H1 (cell line): ENCODE measurements at regions not wholly inside any gene's neighbourhood (a gene's known extent, or its start where the extent isn't known, plus 50 kb on each side); places are given as distances from the start of the nearest gene placed in this dataset.

Experiments
- CTCF ChIA-PET: fragments of 300-600 bp; sonication (Branson Sonifier 250); formaldehyde crosslinking; loops from one replicate; lab custom pipeline; 2021; ENCODE audit not compliant: partially characterized antibody; lab: Charles Lee
- POLR2A ChIA-PET: fragments of 300-600 bp; sonication (Branson Sonifier 250); formaldehyde crosslinking; loops from one replicate; lab custom pipeline; 2021; ENCODE audit warnings: inconsistent platforms; ENCODE audit not compliant: partially characterized antibody; lab: Charles Lee
- DNase-seq, 2 experiments: peaks; one replicate each; pipeline versions ENCODE4 v3.0.0 to v3.0.0-alpha.2; 2010 to 2022; ENCODE audit warnings: low spot score in 2 of 2, low read depth in 1 of 2, mixed read lengths in 1 of 2
- FAIRE-seq: peaks from 2 replicates; lab custom pipeline; 2011; peaks lifted over from hg19 to GRCh38; lab: Jason Lieb, UNC
- H2AFZ ChIP-seq: 2 replicates; pipeline ENCODE4 v1.8.1; 2012; ENCODE audit warnings: low read length, inconsistent platforms
- H2AK5ac ChIP-seq: 2 replicates; pipeline ENCODE4 v1.6.1; 2013; ENCODE audit warnings: low read depth, low read length
- H2BK120ac ChIP-seq: replicated peaks from 2 replicates; pipeline ENCODE3; 2013; ENCODE audit warnings: low read depth, low read length, inconsistent platforms
- H2BK12ac ChIP-seq: 2 replicates; pipeline ENCODE4 v1.6.1; 2013; ENCODE audit warnings: low read depth, low read length
- H2BK15ac ChIP-seq: 2 replicates; pipeline ENCODE4 v1.6.1; 2013; ENCODE audit warnings: low read length
- H2BK20ac ChIP-seq: 2 replicates; pipeline ENCODE4 v1.6.1; 2013; ENCODE audit warnings: low read length
- H2BK5ac ChIP-seq: 2 replicates; pipeline ENCODE4 v1.6.1; 2013; ENCODE audit warnings: low read depth, low read length
- H3K14ac ChIP-seq: 2 replicates; pipeline ENCODE4 v1.6.1; 2013; ENCODE audit warnings: inconsistent platforms; ENCODE audit not compliant: insufficient read length
- H3K18ac ChIP-seq: 2 replicates; pipeline ENCODE4 v1.6.1; 2013; ENCODE audit warnings: low read length; ENCODE audit errors: extremely low read depth
- H3K23ac ChIP-seq: 2 replicates; pipeline ENCODE4 v1.6.1; 2013; ENCODE audit warnings: inconsistent platforms; ENCODE audit not compliant: insufficient read length
- H3K23me2 ChIP-seq: 2 replicates; pipeline ENCODE4 v1.6.1; 2013; ENCODE audit warnings: low read depth, low read length
- H3K27ac ChIP-seq: 2 replicates; pipeline ENCODE4 v1.6.1; 2011; ENCODE audit warnings: low read depth, low read length, inconsistent platforms
- H3K27me3 ChIP-seq, 4 experiments: replicated peaks in 1 of 4; 1 replicate in 1 of 4; 2 replicates in 3 of 4; pipeline versions ENCODE4 v1.6.1 to v1.8.1; 2011 to 2013; ENCODE audit warnings: low read length in 3 of 4, mild to moderate bottlenecking in 3 of 4, inconsistent platforms in 2 of 4, mixed read lengths in 2 of 4, moderate library complexity in 1 of 4; ENCODE audit not compliant: control insufficient read depth in 3 of 4, insufficient read depth in 3 of 4; ENCODE audit errors: extremely low read depth in 1 of 4
- H3K36me3 ChIP-seq, 4 experiments: 2 replicates each; pipeline versions ENCODE4 v1.6.1 to v1.8.1; 2011 to 2013; ENCODE audit warnings: mild to moderate bottlenecking in 4 of 4, low read length in 3 of 4, moderate library complexity in 2 of 4, control low read depth in 1 of 4, inconsistent platforms in 1 of 4; ENCODE audit not compliant: insufficient read depth in 4 of 4, control insufficient read depth in 2 of 4
- H3K4ac ChIP-seq: replicated peaks from 2 replicates; pipeline ENCODE3; 2013; ENCODE audit warnings: low read length, low read depth, mixed read lengths, inconsistent platforms; ENCODE audit not compliant: insufficient read length
- H3K4me1 ChIP-seq, 4 experiments: replicated peaks in 1 of 4; 1 replicate in 1 of 4; 2 replicates in 3 of 4; pipeline versions ENCODE4 v1.6.1 to v1.8.1; 2011 to 2013; ENCODE audit warnings: low read length in 3 of 4, inconsistent platforms in 2 of 4, mixed read lengths in 1 of 4; ENCODE audit not compliant: insufficient read depth in 4 of 4, control insufficient read depth in 3 of 4
- H3K4me2 ChIP-seq, 2 experiments: 2 replicates each; pipeline versions ENCODE4 v1.6.1 to v1.8.1; 2011 to 2013; ENCODE audit warnings: low read depth in 2 of 2, low read length in 2 of 2, control low read depth in 1 of 2, inconsistent platforms in 1 of 2, mild to moderate bottlenecking in 1 of 2; ENCODE audit not compliant: insufficient read depth in 1 of 2
- H3K4me3 ChIP-seq, 4 experiments: fragments of 200-600, 300-600 bp in 1 of 4; sonication (generic), shearing (Covaris generic), sonication (Bioruptor Twin) in 1 of 4; 2 replicates each; pipeline versions ENCODE4 v1.5.1 to v1.8.1; 2011 to 2016; ENCODE audit warnings: low read length in 4 of 4, low read depth in 3 of 4, control low read depth in 2 of 4, inconsistent platforms in 2 of 4, mild to moderate bottlenecking in 2 of 4, mixed read lengths in 1 of 4, moderate library complexity in 1 of 4; ENCODE audit not compliant: insufficient read depth in 2 of 4; ENCODE audit errors: extremely low read depth in 1 of 4
- H3K56ac ChIP-seq: replicated peaks from 2 replicates; pipeline ENCODE3; 2013; ENCODE audit warnings: low read depth, mild to moderate bottlenecking, mixed read lengths, low read length, inconsistent platforms; ENCODE audit not compliant: insufficient read length
- H3K79me1 ChIP-seq: 2 replicates; pipeline ENCODE4 v1.6.1; 2013; ENCODE audit warnings: low read depth, low read length, control low read depth
- H3K79me2 ChIP-seq, 2 experiments: 2 replicates each; pipeline versions ENCODE4 v1.6.1 to v1.8.1; 2012 to 2013; ENCODE audit warnings: low read length in 2 of 2, mild to moderate bottlenecking in 2 of 2, inconsistent platforms in 1 of 2; ENCODE audit not compliant: insufficient read depth in 2 of 2, control insufficient read depth in 1 of 2
- H3K9ac ChIP-seq, 4 experiments: replicated peaks in 1 of 4; 1 replicate in 1 of 4; 2 replicates in 3 of 4; pipeline versions ENCODE4 v1.6.1 to v1.8.1; 2011 to 2013; ENCODE audit warnings: low read depth in 3 of 4, low read length in 3 of 4, control low read depth in 2 of 4, mild to moderate bottlenecking in 2 of 4, moderate library complexity in 2 of 4, inconsistent platforms in 1 of 4; ENCODE audit errors: extremely low read depth in 1 of 4
- H3K9me3 ChIP-seq, 2 experiments: 2 replicates each; pipeline versions ENCODE4 v1.6.1 to v1.8.1; 2012 to 2013; ENCODE audit warnings: mild to moderate bottlenecking in 2 of 2, moderate library complexity in 2 of 2, control low read depth in 1 of 2, inconsistent platforms in 1 of 2, low read depth in 1 of 2, low read length in 1 of 2, mixed read lengths in 1 of 2; ENCODE audit not compliant: insufficient read depth in 2 of 2
- H4K20me1 ChIP-seq, 2 experiments: replicated peaks in 1 of 2; 2 replicates each; pipeline versions ENCODE3 to v1.8.1; 2011 to 2013; ENCODE audit warnings: inconsistent platforms in 2 of 2, low read length in 2 of 2, mild to moderate bottlenecking in 1 of 2; ENCODE audit not compliant: insufficient read depth in 2 of 2, control insufficient read depth in 1 of 2
- H4K5ac ChIP-seq: 2 replicates; pipeline ENCODE4 v1.6.1; 2013; ENCODE audit warnings: low read length, low read depth, mixed read lengths, inconsistent platforms; ENCODE audit not compliant: insufficient read length
- H4K8ac ChIP-seq: 2 replicates; pipeline ENCODE4 v1.8.0; 2013; ENCODE audit warnings: mild to moderate bottlenecking, moderate library complexity, low read length, inconsistent platforms; ENCODE audit not compliant: insufficient read depth; ENCODE audit errors: extremely low read depth
- H4K91ac ChIP-seq: replicated peaks from 2 replicates; pipeline ENCODE3; 2013; ENCODE audit warnings: low read length, mixed read lengths, inconsistent platforms; ENCODE audit not compliant: insufficient read length
- FOSL1 ChIP-seq: IDR thresholded peaks from 2 replicates; pipeline ENCODE4 v1.6.1; 2011; ENCODE audit warnings: mild to moderate bottlenecking, low read depth, low read length, moderate library complexity; ENCODE audit not compliant: insufficient read depth
- SIX5 ChIP-seq: IDR thresholded peaks from 2 replicates; pipeline ENCODE4 v1.6.1; 2011; ENCODE audit warnings: mild to moderate bottlenecking, low read depth, low read length
- WGBS, 2 experiments: shearing (Covaris generic) in 1 of 2; methylation state at CpG; one replicate each; pipeline versions ENCODE4 v1.1.6 to v1.1.7; 2013 to 2015; ENCODE audit warnings: low lambda C conversion rate in 2 of 2, mixed read lengths in 2 of 2, inconsistent platforms in 1 of 2, low coverage in 1 of 2, missing lambda C conversion rate in 1 of 2; ENCODE audit not compliant: insufficient replicate concordance in 2 of 2, insufficient coverage in 1 of 2, insufficient read length in 1 of 2; ENCODE audit errors: extremely low coverage in 1 of 2, missing lambda C conversion rate in 1 of 2; 5-methylcytosine and 5-hydroxymethylcytosine counted together

DNA sequence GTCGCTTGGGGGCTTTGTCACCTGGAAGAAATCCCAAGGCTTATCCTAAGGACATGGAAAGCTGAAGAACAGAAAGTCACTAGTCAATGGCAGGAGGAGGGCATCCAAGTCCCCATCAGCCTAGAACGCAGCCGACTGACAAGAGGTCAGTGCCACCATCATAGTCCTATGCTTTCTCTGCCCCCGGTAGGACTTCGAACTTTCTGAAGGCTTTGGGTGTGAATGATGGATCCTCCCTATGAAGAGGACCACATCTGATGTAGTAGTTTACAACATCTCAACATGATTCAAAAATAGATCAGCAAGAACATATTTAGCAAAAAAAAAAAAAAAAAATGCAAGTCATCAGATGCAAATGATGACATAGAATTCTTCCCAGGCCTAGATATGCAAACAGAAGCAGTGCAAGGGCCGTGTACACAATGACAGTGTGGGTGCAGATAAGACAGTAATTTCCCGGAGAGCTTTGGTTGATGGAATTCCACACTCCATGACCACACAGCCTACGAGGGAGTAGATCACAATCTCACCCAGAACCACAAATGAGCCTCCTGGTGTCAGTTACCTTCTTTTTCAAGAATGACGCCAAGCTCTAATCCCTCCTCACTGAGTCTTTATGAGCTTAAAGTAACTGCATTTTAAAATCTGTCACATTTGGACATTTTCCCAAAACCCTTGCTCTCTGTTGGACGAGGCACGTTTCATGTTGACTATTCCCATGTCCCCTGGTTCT lies 88.2 kb downstream of the PSMG1 start:
- Histone ChIP-seq H3K27me3 (no peaks in the 10 kb centered on the region), H2BK120ac (no peak overlapping the region), H4K8ac (no peak overlapping the region), H3K56ac (no peak overlapping the region), H3K14ac (no peak overlapping the region), H2BK15ac (no peak overlapping the region), H3K79me1 (no peaks in the 10 kb centered on the region), H4K20me1 (no peaks in the 10 kb centered on the region), H2AFZ (no peak overlapping the region), H3K27ac (no peak overlapping the region), H3K79me2 (no peaks in the 10 kb centered on the region), H3K4ac (no peak overlapping the region), H3K4me2 (no peak overlapping the region), H2BK5ac (no peak overlapping the region), H3K36me3 (no peaks in the 10 kb centered on the region), H3K18ac (no peak overlapping the region), H2BK12ac (no peak overlapping the region), H2BK20ac (no peak overlapping the region), H3K9ac (no peak overlapping the region), H3K4me3 (no peak overlapping the region), H3K4me1 (peaks cover 0 to 7% (median 0%) of the 10 kb centered on the region in 4 experiments; a peak in 1 of 7 replicates), H3K23me2 (no peaks in the 10 kb centered on the region), H3K23ac (no peak overlapping the region), H3K9me3 (no peaks in the 10 kb centered on the region), H4K5ac (no peak overlapping the region), H4K91ac (no peak overlapping the region), H2AK5ac (no peak overlapping the region)
- ChIA-PET CTCF (interaction anchor here (0.7 to 2.6 kb wide), 7 partner anchors 8 to 139 kb away, joined by 3 to 13 read pairs (median 7); no protein-coding TSS in a partner anchor), POLR2A (no interaction called here)
- DNase-seq = no peak
- TF ChIP-seq SIX5 (no peak), FOSL1 (no peak)
- WGBS, 2 experiments = 83% methylated on average over 11 of the region's 11 CpGs; no CpG with 5 or more reads in 1 of the 2 experiments
- FAIRE-seq = no peak
